GM12878 (cell line): ENCODE measurements at regions not wholly inside any gene's neighbourhood (a gene's known extent, or its start where the extent isn't known, plus 50 kb on each side); places are given as distances from the start of the nearest gene placed in this dataset.
"Not testable (repeated sequence)": the region's sequence is repeated elsewhere in the genome, so short reads cannot be mapped to it uniquely, and the experiment has no call there.

Experiments used
- ATAC-seq: fragments of 200-7000 bp; cut with Tn5 transposase; 3 replicates; pipeline ENCODE4 v1.9.1; 2020; ENCODE audit warnings: mild to moderate bottlenecking, moderate library complexity
- BruUV-seq: library from RNA; stranded (reverse); fragments of 400-500 nt; replicated peaks from 2 replicates; lab custom pipeline; 2021; lab: Mats Ljungman, UMichigan
- CTCF ChIA-PET: fragments of 300-600 bp; sonication (Branson Sonifier 250); formaldehyde crosslinking; extraction: SDS; loops from one replicate; lab custom pipeline; 2021; ENCODE audit warnings: inconsistent platforms; lab: Yijun Ruan, JAX
- POLR2A ChIA-PET: fragments of 350-600 bp; formaldehyde crosslinking; extraction: SDS; loops from one replicate; lab custom pipeline; 2021; ENCODE audit warnings: inconsistent platforms; lab: Charles Lee
- RAD21 ChIA-PET: fragments of 300-600 bp; sonication (Branson Sonifier 250); formaldehyde crosslinking; loops from one replicate; lab custom pipeline; 2023; ENCODE audit warnings: antibody characterized with exemption; ENCODE audit not compliant: unreplicated experiment; lab: Charles Lee
- SMC1A ChIA-PET: fragments of 300-600 bp; sonication (Branson Sonifier 250); formaldehyde crosslinking; loops from one replicate; lab custom pipeline; 2023; ENCODE audit not compliant: unreplicated experiment, uncharacterized antibody; lab: Charles Lee
- DNase-seq: peaks from one replicate; pipeline ENCODE4 v3.0.0-alpha.2; 2011; ENCODE audit warnings: low read depth, low spot score
- FAIRE-seq: peaks from 3 replicates; lab custom pipeline; 2011; peaks lifted over from hg19 to GRCh38; lab: Jason Lieb, UNC
- H2AFZ ChIP-seq: 2 replicates; pipeline ENCODE4 v1.6.0; 2011; ENCODE audit warnings: low read depth, low read length, control low read depth; ENCODE audit not compliant: control insufficient read depth
- H3K27ac ChIP-seq: 2 replicates; pipeline ENCODE4 v1.5.1; 2011; ENCODE audit warnings: control low read depth; ENCODE audit not compliant: control insufficient read depth, insufficient read depth
- H3K27me3 ChIP-seq, 2 experiments: replicated peaks in 1 of 2; 2 replicates each; pipeline versions ENCODE4 v1.6.0 to v1.6.1; 2011; ENCODE audit warnings: low read length in 1 of 2; ENCODE audit not compliant: control insufficient read depth in 2 of 2, insufficient read depth in 2 of 2
- H3K36me3 ChIP-seq, 2 experiments: 2 replicates each; pipeline ENCODE4 v1.5.1; 2011; ENCODE audit warnings: low read length in 1 of 2; ENCODE audit not compliant: control insufficient read depth in 2 of 2, insufficient read depth in 2 of 2
- H3K4me1 ChIP-seq: 2 replicates; pipeline ENCODE4 v1.6.1; 2011; ENCODE audit warnings: mild to moderate bottlenecking, low read length, moderate library complexity, mixed read lengths; ENCODE audit not compliant: control insufficient read depth, insufficient read depth
- H3K4me2 ChIP-seq: 2 replicates; pipeline ENCODE4 v1.6.0; 2011; ENCODE audit warnings: control low read depth; ENCODE audit not compliant: control insufficient read depth, insufficient read depth
- H3K4me3 ChIP-seq: fragments of 200-600 bp; sonication (generic); 2 replicates; pipeline ENCODE4 v1.5.1; 2016
- H3K79me2 ChIP-seq: 2 replicates; pipeline ENCODE4 v1.6.0; 2011; ENCODE audit warnings: low read length; ENCODE audit not compliant: control insufficient read depth, insufficient read depth
- H3K9ac ChIP-seq: 2 replicates; pipeline ENCODE4 v1.8.0; 2011; ENCODE audit warnings: low read length, control low read depth, mixed read lengths; ENCODE audit not compliant: control insufficient read depth, insufficient read depth
- H3K9me3 ChIP-seq: replicated peaks from 3 replicates; pipeline ENCODE4 v1.5.1; 2011; ENCODE audit warnings: mild to moderate bottlenecking, low read length; ENCODE audit not compliant: control insufficient read depth, insufficient read depth
- H4K20me1 ChIP-seq: 2 replicates; pipeline ENCODE4 v1.6.0; 2011; ENCODE audit not compliant: control insufficient read depth, insufficient read depth
- ETV6 ChIP-seq, 2 experiments: fragments of 450-650 bp in 1 of 2; IDR thresholded peaks in 1 of 2; conservative IDR thresholded peaks in 1 of 2; 2 replicates each; pipeline ENCODE4 v1.6.1; 2014; ENCODE audit warnings: antibody characterized with exemption in 1 of 2, borderline replicate concordance in 1 of 2, low read depth in 1 of 2, mild to moderate bottlenecking in 1 of 2, moderate library complexity in 1 of 2
- HDAC2 ChIP-seq: fragments of 200-600 bp; sonication (generic); IDR thresholded peaks from 2 replicates; pipeline ENCODE4 v1.6.1; 2017
- PML ChIP-seq: IDR thresholded peaks from 2 replicates; pipeline ENCODE4 v1.6.1; 2012; ENCODE audit warnings: low read length, inconsistent platforms
- WGBS: methylation state at CpG from one replicate; pipeline ENCODE4 v1.1.6; 2016; ENCODE audit warnings: low lambda C conversion rate; ENCODE audit not compliant: insufficient replicate concordance, insufficient coverage; ENCODE audit errors: missing lambda C conversion rate; 5-methylcytosine and 5-hydroxymethylcytosine counted together
- in situ Hi-C: fragments of 300-500 bp; cut with MboI; formaldehyde crosslinking; loops from 9 replicates; pipeline ENCODE4 v1.14.3; 2018; ENCODE audit warnings: mixed read lengths
- intact Hi-C: fragments of 100-400 bp; cut with micrococcal nuclease; formaldehyde crosslinking; loops from one replicate; pipeline ENCODE4 v1.14.2; 2022; ENCODE audit not compliant: unreplicated experiment
- TF ChIP-seq, protein P1 (sequence below): IDR thresholded peaks from 2 replicates; pipeline ENCODE4 v1.6.1; 2012; ENCODE audit warnings: low read length, inconsistent platforms

DNA sequence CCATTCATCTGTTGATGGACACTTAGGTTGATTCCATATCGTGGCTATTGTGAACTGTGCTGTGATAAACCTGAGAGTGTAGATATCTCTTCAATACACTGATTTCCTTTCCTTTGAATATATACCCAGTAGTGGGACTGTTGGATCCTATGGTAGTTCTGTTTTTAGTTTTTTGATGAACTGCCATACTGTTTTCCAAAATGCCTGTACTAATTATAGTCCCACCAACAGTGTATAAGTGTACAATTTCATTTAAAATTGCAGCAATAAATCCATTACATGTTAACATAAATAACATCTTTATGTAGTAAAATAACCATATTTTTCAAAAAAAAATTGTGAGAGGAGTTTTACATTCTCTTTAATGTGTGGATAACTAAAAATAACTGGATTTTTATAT is 65.0 kb upstream of the SYT9 start:
- TF ChIP-seq HDAC2 (no peak), ETV6 (conservative IDR thresholded peaks at IDR 0.05 in 1 of 2, IDR thresholded peaks at IDR 0.05 in 1 of 2; ENCODE audit: borderline replicate concordance in 1 of 2, low read depth in 1 of 2) (no peak), PML (no peak)
- TF ChIP-seq, protein P1, sequence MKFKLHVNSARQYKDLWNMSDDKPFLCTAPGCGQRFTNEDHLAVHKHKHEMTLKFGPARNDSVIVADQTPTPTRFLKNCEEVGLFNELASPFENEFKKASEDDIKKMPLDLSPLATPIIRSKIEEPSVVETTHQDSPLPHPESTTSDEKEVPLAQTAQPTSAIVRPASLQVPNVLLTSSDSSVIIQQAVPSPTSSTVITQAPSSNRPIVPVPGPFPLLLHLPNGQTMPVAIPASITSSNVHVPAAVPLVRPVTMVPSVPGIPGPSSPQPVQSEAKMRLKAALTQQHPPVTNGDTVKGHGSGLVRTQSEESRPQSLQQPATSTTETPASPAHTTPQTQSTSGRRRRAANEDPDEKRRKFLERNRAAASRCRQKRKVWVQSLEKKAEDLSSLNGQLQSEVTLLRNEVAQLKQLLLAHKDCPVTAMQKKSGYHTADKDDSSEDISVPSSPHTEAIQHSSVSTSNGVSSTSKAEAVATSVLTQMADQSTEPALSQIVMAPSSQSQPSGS: no peak
- no peak overlapping the region for H3K4me2 ChIP-seq
- no peaks in the 10 kb centered on the region for H3K79me2 ChIP-seq
- intact Hi-C loops: no loop called here
- POLR2A ChIA-PET: no interaction called here
- in situ Hi-C loops: no loop called here
- DNase-seq: no peak
- H2AFZ ChIP-seq: no peak overlapping the region
- no TSS peak for BruUV-seq
- H3K4me3 ChIP-seq: no peak overlapping the region
- H3K9ac ChIP-seq: no peak overlapping the region
- H4K20me1 ChIP-seq: no peaks in the 10 kb centered on the region
- H3K27me3 ChIP-seq: no peaks in the 10 kb centered on the region; a peak in 1 of 4 replicates
- H3K9me3 ChIP-seq: no peaks in the 10 kb centered on the region
- 5% methylated on average over 1 of the region's 1 CpG for WGBS
- H3K36me3 ChIP-seq: no peaks in the 10 kb centered on the region
- CTCF ChIA-PET: no interaction called here
- H3K27ac ChIP-seq: no peak overlapping the region
- no peak for ATAC-seq
- no peaks in the 10 kb centered on the region for H3K4me1 ChIP-seq
- SMC1A ChIA-PET: interaction anchor here (0.9 to 1.2 kb wide), 2 partner anchors 10 to 23 kb away, joined by 3 read pairs; no protein-coding TSS in a partner anchor
- FAIRE-seq: no peak
- RAD21 ChIA-PET: no interaction called here

DNA sequence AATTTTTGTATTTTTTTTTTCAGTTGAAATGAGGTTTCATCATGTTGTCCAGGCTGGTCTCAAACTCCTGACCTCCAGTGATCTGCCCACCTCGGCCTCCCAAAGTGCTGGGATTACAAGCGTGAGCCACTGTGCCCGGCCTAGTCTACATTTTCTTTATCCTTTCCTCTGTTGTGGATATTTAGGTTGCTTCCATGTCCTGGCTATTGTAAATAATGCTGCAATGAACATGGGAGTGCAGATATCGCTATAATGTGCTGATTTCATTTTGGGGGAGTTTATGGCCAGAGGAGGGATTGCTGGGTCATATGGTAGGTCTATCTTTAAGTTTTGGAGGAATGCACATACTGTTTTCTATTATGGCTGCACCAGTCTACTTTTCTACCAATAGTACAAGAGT is 58.9 kb upstream of the SYT9 start:
- RAD21 ChIA-PET, FAIRE-seq, H3K9ac ChIP-seq, CTCF ChIA-PET, intact Hi-C loops, H3K79me2 ChIP-seq, SMC1A ChIA-PET, POLR2A ChIA-PET, ATAC-seq, H2AFZ ChIP-seq, H3K27me3 ChIP-seq, H3K4me2 ChIP-seq, H3K36me3 ChIP-seq, BruUV-seq, H4K20me1 ChIP-seq, H3K4me3 ChIP-seq, in situ Hi-C loops, H3K9me3 ChIP-seq, H3K27ac ChIP-seq, DNase-seq, H3K4me1 ChIP-seq: not testable (repeated sequence)
- 50% methylated on average over 4 of the region's 4 CpGs for WGBS
